Esophagus muscularis mucosa (tissue), 4 donors: ENCODE measurements at regions not wholly inside any gene's neighbourhood (a gene's known extent, or its start where the extent isn't known, plus 50 kb on each side); places are given as distances from the start of the nearest gene placed in this dataset.

Source experiments
- DNase-seq: peaks from one replicate; pipeline ENCODE4 v3.0.0-alpha.2; 2017; ENCODE audit errors: extremely low spot score
- H3K27ac ChIP-seq, 4 donors: fragments of 200-600 bp; sonication (generic); replicated peaks in 1 of 4; 1 replicate in 3 of 4; 2 replicates in 1 of 4; pipeline ENCODE4 v1.5.1; 2016 to 2019; ENCODE audit warnings: mild to moderate bottlenecking in 1 of 4
- H3K27me3 ChIP-seq, 4 donors: fragments of 200-600 bp; sonication (generic); one replicate each; pipeline versions ENCODE4 v1.5.1 to v1.6.0; 2016 to 2019
- H3K36me3 ChIP-seq, 4 donors: fragments of 200-600 bp; sonication (generic); one replicate each; pipeline ENCODE4 v1.5.1; 2016 to 2019
- H3K4me1 ChIP-seq, 4 donors: fragments of 200-600 bp; sonication (generic); one replicate each; pipeline ENCODE4 v1.5.1; 2016 to 2019
- H3K4me3 ChIP-seq, 4 donors: fragments of 200-600 bp; sonication (generic); 1 replicate in 2 of 4; 2 replicates in 2 of 4; pipeline ENCODE4 v1.5.1; 2016 to 2019; ENCODE audit warnings: mild to moderate bottlenecking in 4 of 4, moderate library complexity in 1 of 4
- H3K9me3 ChIP-seq, 4 donors: fragments of 200-600 bp; sonication (generic); 1 replicate in 3 of 4; 2 replicates in 1 of 4; pipeline ENCODE4 v1.5.1; 2016 to 2019
- CTCF ChIP-seq, 3 experiments: fragments of 200-600 bp in 2 of 3; fragments of 450-650 bp in 1 of 3; sonication (generic) in 2 of 3; IDR thresholded peaks; one replicate each; pipeline ENCODE4 v1.5.1; 2017 to 2019; ENCODE audit warnings: antibody characterized with exemption in 3 of 3, mild to moderate bottlenecking in 2 of 3, moderate library complexity in 1 of 3
- EP300 ChIP-seq: sonication (generic); formaldehyde crosslinking; IDR thresholded peaks from one replicate; pipeline ENCODE4 v1.6.1; 2017; ENCODE audit warnings: antibody characterized with exemption
- POLR2A ChIP-seq: fragments of 450-650 bp; IDR thresholded peaks from one replicate; pipeline ENCODE4 v1.6.1; 2017; ENCODE audit warnings: antibody characterized with exemption, moderate library complexity, mild to moderate bottlenecking, low read depth
- POLR2AphosphoS5 ChIP-seq, 2 donors: sonication (generic); formaldehyde crosslinking; IDR thresholded peaks; one replicate each; pipeline ENCODE4 v1.6.1; 2017; ENCODE audit warnings: antibody characterized with exemption in 2 of 2
- WGBS: methylation state at CpG from one replicate; pipeline ENCODE4 v1.1.5; 2018; 5-methylcytosine and 5-hydroxymethylcytosine counted together
- intact Hi-C: fragments of 100-400 bp; cut with DNase I; formaldehyde crosslinking; loops from one replicate; pipeline ENCODE4 v1.15.1; 2023

- TF ChIP-seq POLR2A (no peak), CTCF (IDR thresholded peaks at IDR 0.05) (no peak), EP300 (no peak), POLR2AphosphoS5 (IDR thresholded peaks at IDR 0.05) (no peak)
- intact Hi-C loops = no loop called here
- no peak overlapping the region for H3K4me3 ChIP-seq
- H3K27me3 ChIP-seq = no peaks in the 10 kb centered on the region
- H3K4me1 ChIP-seq = peaks cover 0 to 14% (median 5%) of the 10 kb centered on the region in 4 donors
- 95% methylated on average over 5 of the region's 5 CpGs for WGBS
- no peaks in the 10 kb centered on the region for H3K36me3 ChIP-seq
- no peak for DNase-seq
- H3K27ac ChIP-seq = no peak overlapping the region
- H3K9me3 ChIP-seq = peaks cover 0 to under 1% (median 0%) of the 10 kb centered on the region in 4 donors
Measured at GRCh38 chr5:124395926-124396325, 350.5 kb downstream of the ZNF608 start.

- 64% methylated on average over 11 of the region's 11 CpGs for WGBS
Measured at GRCh38 chr5:124395287-124395686, 351.2 kb downstream of the ZNF608 start.

GRCh38 chr5:124394700-124395245 is 351.7 kb downstream of the ZNF608 start:
- Histone ChIP-seq H3K4me1 (peaks cover 0 to 9% (median 0%) of the 10 kb centered on the region in 4 donors), H3K36me3 (no peaks in the 10 kb centered on the region), H3K27me3 (no peaks in the 10 kb centered on the region), H3K9me3 (peaks cover 0 to 12% (median 6%) of the 10 kb centered on the region in 4 donors), H3K27ac (no peak overlapping the region), H3K4me3 (no peak overlapping the region)
- no peak for TF ChIP-seq CTCF (IDR thresholded peaks at IDR 0.05)
- TF ChIP-seq POLR2AphosphoS5 (IDR thresholded peaks at IDR 0.05) = no peak
- no peak for TF ChIP-seq EP300
- no peak for TF ChIP-seq POLR2A
- 89% methylated on average over 8 of the region's 9 CpGs for WGBS
- DNase-seq = no peak
- intact Hi-C loops = no loop called here

More at GRCh38 chr5:124395287-124395686, 351.2 kb downstream of the ZNF608 start:
- intact Hi-C loops = no loop called here
- Histone ChIP-seq H3K36me3 (no peaks in the 10 kb centered on the region), H3K4me3 (no peak overlapping the region), H3K27me3 (no peaks in the 10 kb centered on the region), H3K9me3 (peaks cover 0 to 7% (median 2%) of the 10 kb centered on the region in 4 donors), H3K27ac (no peak overlapping the region), H3K4me1 (peaks cover 0 to 14% (median 2%) of the 10 kb centered on the region in 4 donors)
- TF ChIP-seq POLR2AphosphoS5 (IDR thresholded peaks at IDR 0.05) = no peak
- TF ChIP-seq POLR2A = no peak
- no peak for TF ChIP-seq CTCF (IDR thresholded peaks at IDR 0.05)
- no peak for DNase-seq

- Histone ChIP-seq H3K27ac (no peak overlapping the region), H3K4me3 (no peak overlapping the region), H3K27me3 (no peaks in the 10 kb centered on the region), H3K9me3 (peaks cover 0 to 22% (median 9%) of the 10 kb centered on the region in 4 donors), H3K36me3 (no peaks in the 10 kb centered on the region), H3K4me1 (no peaks in the 10 kb centered on the region)
- 89% methylated on average over 5 of the region's 5 CpGs for WGBS
- intact Hi-C loops = no loop called here
- TF ChIP-seq POLR2A (no peak), EP300 (no peak), CTCF (IDR thresholded peaks at IDR 0.05) (no peak), POLR2AphosphoS5 (IDR thresholded peaks at IDR 0.05) (no peak)
- no peak for DNase-seq
Measured at GRCh38 chr5:124393584-124394379, 352.7 kb downstream of the ZNF608 start.
